Keratinocyte (primary cell): ENCODE measurements at regions not wholly inside any gene's neighbourhood (a gene's known extent, or its start where the extent isn't known, plus 50 kb on each side); places are given as distances from the start of the nearest gene placed in this dataset.

Source experiments
- DNase-seq: peaks from one replicate; pipeline ENCODE4 v3.0.0-alpha.2; 2011; ENCODE audit warnings: low read depth, missing footprints, low spot score
- FAIRE-seq: peaks from 2 replicates; lab custom pipeline; 2011; peaks lifted over from hg19 to GRCh38; lab: Jason Lieb, UNC
- H2AFZ ChIP-seq: 2 replicates; pipeline ENCODE4 v1.6.0; 2012; ENCODE audit warnings: low read length, control low read depth, inconsistent platforms; ENCODE audit not compliant: control insufficient read depth
- H3K27ac ChIP-seq: 2 replicates; pipeline ENCODE4 v1.5.1; 2011; ENCODE audit warnings: low read length; ENCODE audit not compliant: control insufficient read depth, insufficient read depth
- H3K27me3 ChIP-seq: 3 replicates; pipeline ENCODE4 v1.6.0; 2011; ENCODE audit warnings: low read length; ENCODE audit not compliant: control insufficient read depth, insufficient read depth; ENCODE audit errors: extremely low read depth
- H3K36me3 ChIP-seq, 2 experiments: 2 replicates in 1 of 2; 3 replicates in 1 of 2; pipeline ENCODE4 v1.5.1; 2011; ENCODE audit warnings: low read length in 2 of 2, mild to moderate bottlenecking in 1 of 2; ENCODE audit not compliant: control insufficient read depth in 2 of 2, insufficient read depth in 2 of 2; ENCODE audit errors: extremely low read depth in 1 of 2
- H3K4me1 ChIP-seq: 3 replicates; pipeline ENCODE4 v1.5.1; 2011; ENCODE audit warnings: low read length; ENCODE audit not compliant: control insufficient read depth, insufficient read depth; ENCODE audit errors: extremely low read depth
- H3K4me2 ChIP-seq: 3 replicates; pipeline ENCODE4 v1.6.0; 2011; ENCODE audit warnings: low read depth, low read length; ENCODE audit not compliant: control insufficient read depth, insufficient read depth; ENCODE audit errors: extremely low read depth
- H3K4me3 ChIP-seq, 3 experiments: fragments of 200-600 bp in 1 of 3; sonication (generic) in 1 of 3; 2 replicates in 2 of 3; 3 replicates in 1 of 3; pipeline ENCODE4 v1.5.1; 2011 to 2016; ENCODE audit warnings: low read length in 3 of 3, mild to moderate bottlenecking in 3 of 3, control low read depth in 2 of 3, inconsistent platforms in 1 of 3, low read depth in 1 of 3, mixed read lengths in 1 of 3, mixed run types in 1 of 3, moderate library complexity in 1 of 3; ENCODE audit not compliant: control insufficient read depth in 2 of 3, insufficient read depth in 2 of 3; ENCODE audit errors: extremely low read depth in 1 of 3
- H3K79me2 ChIP-seq: 2 replicates; pipeline ENCODE4 v1.6.0; 2012; ENCODE audit warnings: low read length; ENCODE audit not compliant: control insufficient read depth, insufficient read depth
- H3K9ac ChIP-seq: 3 replicates; pipeline ENCODE4 v1.6.0; 2011; ENCODE audit warnings: low read length; ENCODE audit not compliant: control insufficient read depth, insufficient read depth; ENCODE audit errors: extremely low read depth
- H3K9me1 ChIP-seq: 3 replicates; pipeline ENCODE4 v1.6.0; 2011; ENCODE audit warnings: low read length; ENCODE audit not compliant: control insufficient read depth, insufficient read depth; ENCODE audit errors: extremely low read depth
- H3K9me3 ChIP-seq: 2 replicates; pipeline ENCODE4 v1.5.1; 2012; ENCODE audit warnings: low read depth, low read length; ENCODE audit not compliant: control insufficient read depth
- H4K20me1 ChIP-seq: 3 replicates; pipeline ENCODE4 v1.6.0; 2011; ENCODE audit warnings: low read length; ENCODE audit not compliant: control insufficient read depth, insufficient read depth; ENCODE audit errors: extremely low read depth
- EZH2 ChIP-seq: IDR thresholded peaks from one replicate; pipeline ENCODE4 v1.6.1; 2012; ENCODE audit warnings: inconsistent platforms, mild to moderate bottlenecking, low read length, moderate library complexity
- dilution Hi-C: fragments of 300-500 bp; cut with MboI; formaldehyde crosslinking; loops from one replicate; pipeline ENCODE4 v1.7.0; 2020; ENCODE audit warnings: low sequenced_read_pairs; ENCODE audit not compliant: extremely low pct_ligation_motif_present
- TF ChIP-seq, protein P1 (sequence below), 3 experiments: IDR thresholded peaks in 1 of 3; conservative IDR thresholded peaks in 1 of 3; optimal IDR thresholded peaks in 1 of 3; 2 replicates in 2 of 3; 3 replicates in 1 of 3; pipeline versions ENCODE3 to v1.5.1; 2011; ENCODE audit warnings: low read length in 3 of 3, mild to moderate bottlenecking in 3 of 3, moderate library complexity in 2 of 3, control low read depth in 1 of 3, inconsistent platforms in 1 of 3; ENCODE audit not compliant: insufficient read depth in 2 of 3; ENCODE audit errors: extremely low read depth in 1 of 3

GRCh38 chr2:226585130-226585561 lies 214.5 kb downstream of the IRS1 start:
- no peak overlapping the region for H2AFZ ChIP-seq
- no peak overlapping the region for H3K9ac ChIP-seq
- FAIRE-seq = no peak
- no peak overlapping the region for H3K4me3 ChIP-seq
- no peaks in the 10 kb centered on the region for H3K79me2 ChIP-seq
- no peak overlapping the region for H3K27ac ChIP-seq
- peaks cover 1% of the 10 kb centered on the region for H3K9me3 ChIP-seq
- no peaks in the 10 kb centered on the region for H3K36me3 ChIP-seq
- TF ChIP-seq EZH2 = no peak
- TF ChIP-seq, protein P1, sequence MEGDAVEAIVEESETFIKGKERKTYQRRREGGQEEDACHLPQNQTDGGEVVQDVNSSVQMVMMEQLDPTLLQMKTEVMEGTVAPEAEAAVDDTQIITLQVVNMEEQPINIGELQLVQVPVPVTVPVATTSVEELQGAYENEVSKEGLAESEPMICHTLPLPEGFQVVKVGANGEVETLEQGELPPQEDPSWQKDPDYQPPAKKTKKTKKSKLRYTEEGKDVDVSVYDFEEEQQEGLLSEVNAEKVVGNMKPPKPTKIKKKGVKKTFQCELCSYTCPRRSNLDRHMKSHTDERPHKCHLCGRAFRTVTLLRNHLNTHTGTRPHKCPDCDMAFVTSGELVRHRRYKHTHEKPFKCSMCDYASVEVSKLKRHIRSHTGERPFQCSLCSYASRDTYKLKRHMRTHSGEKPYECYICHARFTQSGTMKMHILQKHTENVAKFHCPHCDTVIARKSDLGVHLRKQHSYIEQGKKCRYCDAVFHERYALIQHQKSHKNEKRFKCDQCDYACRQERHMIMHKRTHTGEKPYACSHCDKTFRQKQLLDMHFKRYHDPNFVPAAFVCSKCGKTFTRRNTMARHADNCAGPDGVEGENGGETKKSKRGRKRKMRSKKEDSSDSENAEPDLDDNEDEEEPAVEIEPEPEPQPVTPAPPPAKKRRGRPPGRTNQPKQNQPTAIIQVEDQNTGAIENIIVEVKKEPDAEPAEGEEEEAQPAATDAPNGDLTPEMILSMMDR (optimal IDR thresholded peaks at IDR 0.05 in 1 of 3, IDR thresholded peaks at IDR 0.05 in 1 of 3, conservative IDR thresholded peaks at IDR 0.05 in 1 of 3; ENCODE audit: extremely low read depth in 1 of 3, insufficient read depth in 2 of 3, low read length in 3 of 3) = no peak
- no peak for DNase-seq
- dilution Hi-C loops = no loop called here
- H3K4me2 ChIP-seq = no peak overlapping the region
- H4K20me1 ChIP-seq = no peaks in the 10 kb centered on the region
- H3K4me1 ChIP-seq = peaks cover 15% of the 10 kb centered on the region
- H3K9me1 ChIP-seq = no peaks in the 10 kb centered on the region
- H3K27me3 ChIP-seq = no peaks in the 10 kb centered on the region

GRCh38 chr2:226584518-226585055 lies 215.0 kb downstream of the IRS1 start:
- no peak for DNase-seq
- H2AFZ ChIP-seq = no peak overlapping the region
- no peaks in the 10 kb centered on the region for H3K27me3 ChIP-seq
- H3K4me2 ChIP-seq = no peak overlapping the region
- H3K27ac ChIP-seq = no peak overlapping the region
- dilution Hi-C loops = no loop called here
- H3K9me3 ChIP-seq = peaks cover 1% of the 10 kb centered on the region
- H4K20me1 ChIP-seq = no peaks in the 10 kb centered on the region
- no peak for TF ChIP-seq EZH2
- TF ChIP-seq, protein P1 (optimal IDR thresholded peaks at IDR 0.05 in 1 of 3, IDR thresholded peaks at IDR 0.05 in 1 of 3, conservative IDR thresholded peaks at IDR 0.05 in 1 of 3; ENCODE audit: extremely low read depth in 1 of 3, insufficient read depth in 2 of 3, low read length in 3 of 3) = no peak
- no peaks in the 10 kb centered on the region for H3K36me3 ChIP-seq
- peaks cover 15% of the 10 kb centered on the region for H3K4me1 ChIP-seq
- no peaks in the 10 kb centered on the region for H3K79me2 ChIP-seq
- peak; percentile 53 for FAIRE-seq
- no peak overlapping the region for H3K9ac ChIP-seq
- no peak overlapping the region for H3K4me3 ChIP-seq
- H3K9me1 ChIP-seq = no peaks in the 10 kb centered on the region
